H1 (cell line): ENCODE measurements at regions not wholly inside any gene's neighbourhood (a gene's known extent, or its start where the extent isn't known, plus 50 kb on each side); places are given as distances from the start of the nearest gene placed in this dataset.
A peak's percentile ranks its signal among the peaks of the same experiment; 100 is the strongest.

Source experiments
- CTCF ChIA-PET: fragments of 300-600 bp; sonication (Branson Sonifier 250); formaldehyde crosslinking; loops from one replicate; lab custom pipeline; 2021; ENCODE audit not compliant: partially characterized antibody; lab: Charles Lee
- POLR2A ChIA-PET: fragments of 300-600 bp; sonication (Branson Sonifier 250); formaldehyde crosslinking; loops from one replicate; lab custom pipeline; 2021; ENCODE audit warnings: inconsistent platforms; ENCODE audit not compliant: partially characterized antibody; lab: Charles Lee
- DNase-seq, 2 experiments: peaks; one replicate each; pipeline versions ENCODE4 v3.0.0 to v3.0.0-alpha.2; 2010 to 2022; ENCODE audit warnings: low spot score in 2 of 2, low read depth in 1 of 2, mixed read lengths in 1 of 2
- FAIRE-seq: peaks from 2 replicates; lab custom pipeline; 2011; peaks lifted over from hg19 to GRCh38; lab: Jason Lieb, UNC
- H2AFZ ChIP-seq: 2 replicates; pipeline ENCODE4 v1.8.1; 2012; ENCODE audit warnings: low read length, inconsistent platforms
- H2AK5ac ChIP-seq: 2 replicates; pipeline ENCODE4 v1.6.1; 2013; ENCODE audit warnings: low read depth, low read length
- H2BK120ac ChIP-seq: replicated peaks from 2 replicates; pipeline ENCODE3; 2013; ENCODE audit warnings: low read depth, low read length, inconsistent platforms
- H2BK12ac ChIP-seq: 2 replicates; pipeline ENCODE4 v1.6.1; 2013; ENCODE audit warnings: low read depth, low read length
- H2BK15ac ChIP-seq: 2 replicates; pipeline ENCODE4 v1.6.1; 2013; ENCODE audit warnings: low read length
- H2BK20ac ChIP-seq: 2 replicates; pipeline ENCODE4 v1.6.1; 2013; ENCODE audit warnings: low read length
- H2BK5ac ChIP-seq: 2 replicates; pipeline ENCODE4 v1.6.1; 2013; ENCODE audit warnings: low read depth, low read length
- H3K14ac ChIP-seq: 2 replicates; pipeline ENCODE4 v1.6.1; 2013; ENCODE audit warnings: inconsistent platforms; ENCODE audit not compliant: insufficient read length
- H3K18ac ChIP-seq: 2 replicates; pipeline ENCODE4 v1.6.1; 2013; ENCODE audit warnings: low read length; ENCODE audit errors: extremely low read depth
- H3K23ac ChIP-seq: 2 replicates; pipeline ENCODE4 v1.6.1; 2013; ENCODE audit warnings: inconsistent platforms; ENCODE audit not compliant: insufficient read length
- H3K23me2 ChIP-seq: 2 replicates; pipeline ENCODE4 v1.6.1; 2013; ENCODE audit warnings: low read depth, low read length
- H3K27ac ChIP-seq: 2 replicates; pipeline ENCODE4 v1.6.1; 2011; ENCODE audit warnings: low read depth, low read length, inconsistent platforms
- H3K27me3 ChIP-seq, 4 experiments: replicated peaks in 1 of 4; 1 replicate in 1 of 4; 2 replicates in 3 of 4; pipeline versions ENCODE4 v1.6.1 to v1.8.1; 2011 to 2013; ENCODE audit warnings: low read length in 3 of 4, mild to moderate bottlenecking in 3 of 4, inconsistent platforms in 2 of 4, mixed read lengths in 2 of 4, moderate library complexity in 1 of 4; ENCODE audit not compliant: control insufficient read depth in 3 of 4, insufficient read depth in 3 of 4; ENCODE audit errors: extremely low read depth in 1 of 4
- H3K36me3 ChIP-seq, 4 experiments: 2 replicates each; pipeline versions ENCODE4 v1.6.1 to v1.8.1; 2011 to 2013; ENCODE audit warnings: mild to moderate bottlenecking in 4 of 4, low read length in 3 of 4, moderate library complexity in 2 of 4, control low read depth in 1 of 4, inconsistent platforms in 1 of 4; ENCODE audit not compliant: insufficient read depth in 4 of 4, control insufficient read depth in 2 of 4
- H3K4ac ChIP-seq: replicated peaks from 2 replicates; pipeline ENCODE3; 2013; ENCODE audit warnings: low read length, low read depth, mixed read lengths, inconsistent platforms; ENCODE audit not compliant: insufficient read length
- H3K4me1 ChIP-seq, 4 experiments: replicated peaks in 1 of 4; 1 replicate in 1 of 4; 2 replicates in 3 of 4; pipeline versions ENCODE4 v1.6.1 to v1.8.1; 2011 to 2013; ENCODE audit warnings: low read length in 3 of 4, inconsistent platforms in 2 of 4, mixed read lengths in 1 of 4; ENCODE audit not compliant: insufficient read depth in 4 of 4, control insufficient read depth in 3 of 4
- H3K4me2 ChIP-seq, 2 experiments: 2 replicates each; pipeline versions ENCODE4 v1.6.1 to v1.8.1; 2011 to 2013; ENCODE audit warnings: low read depth in 2 of 2, low read length in 2 of 2, control low read depth in 1 of 2, inconsistent platforms in 1 of 2, mild to moderate bottlenecking in 1 of 2; ENCODE audit not compliant: insufficient read depth in 1 of 2
- H3K4me3 ChIP-seq, 4 experiments: fragments of 200-600, 300-600 bp in 1 of 4; sonication (generic), shearing (Covaris generic), sonication (Bioruptor Twin) in 1 of 4; 2 replicates each; pipeline versions ENCODE4 v1.5.1 to v1.8.1; 2011 to 2016; ENCODE audit warnings: low read length in 4 of 4, low read depth in 3 of 4, control low read depth in 2 of 4, inconsistent platforms in 2 of 4, mild to moderate bottlenecking in 2 of 4, mixed read lengths in 1 of 4, moderate library complexity in 1 of 4; ENCODE audit not compliant: insufficient read depth in 2 of 4; ENCODE audit errors: extremely low read depth in 1 of 4
- H3K56ac ChIP-seq: replicated peaks from 2 replicates; pipeline ENCODE3; 2013; ENCODE audit warnings: low read depth, mild to moderate bottlenecking, mixed read lengths, low read length, inconsistent platforms; ENCODE audit not compliant: insufficient read length
- H3K79me1 ChIP-seq: 2 replicates; pipeline ENCODE4 v1.6.1; 2013; ENCODE audit warnings: low read depth, low read length, control low read depth
- H3K79me2 ChIP-seq, 2 experiments: 2 replicates each; pipeline versions ENCODE4 v1.6.1 to v1.8.1; 2012 to 2013; ENCODE audit warnings: low read length in 2 of 2, mild to moderate bottlenecking in 2 of 2, inconsistent platforms in 1 of 2; ENCODE audit not compliant: insufficient read depth in 2 of 2, control insufficient read depth in 1 of 2
- H3K9ac ChIP-seq, 4 experiments: replicated peaks in 1 of 4; 1 replicate in 1 of 4; 2 replicates in 3 of 4; pipeline versions ENCODE4 v1.6.1 to v1.8.1; 2011 to 2013; ENCODE audit warnings: low read depth in 3 of 4, low read length in 3 of 4, control low read depth in 2 of 4, mild to moderate bottlenecking in 2 of 4, moderate library complexity in 2 of 4, inconsistent platforms in 1 of 4; ENCODE audit errors: extremely low read depth in 1 of 4
- H3K9me3 ChIP-seq, 2 experiments: 2 replicates each; pipeline versions ENCODE4 v1.6.1 to v1.8.1; 2012 to 2013; ENCODE audit warnings: mild to moderate bottlenecking in 2 of 2, moderate library complexity in 2 of 2, control low read depth in 1 of 2, inconsistent platforms in 1 of 2, low read depth in 1 of 2, low read length in 1 of 2, mixed read lengths in 1 of 2; ENCODE audit not compliant: insufficient read depth in 2 of 2
- H4K20me1 ChIP-seq, 2 experiments: replicated peaks in 1 of 2; 2 replicates each; pipeline versions ENCODE3 to v1.8.1; 2011 to 2013; ENCODE audit warnings: inconsistent platforms in 2 of 2, low read length in 2 of 2, mild to moderate bottlenecking in 1 of 2; ENCODE audit not compliant: insufficient read depth in 2 of 2, control insufficient read depth in 1 of 2
- H4K5ac ChIP-seq: 2 replicates; pipeline ENCODE4 v1.6.1; 2013; ENCODE audit warnings: low read length, low read depth, mixed read lengths, inconsistent platforms; ENCODE audit not compliant: insufficient read length
- H4K8ac ChIP-seq: 2 replicates; pipeline ENCODE4 v1.8.0; 2013; ENCODE audit warnings: mild to moderate bottlenecking, moderate library complexity, low read length, inconsistent platforms; ENCODE audit not compliant: insufficient read depth; ENCODE audit errors: extremely low read depth
- H4K91ac ChIP-seq: replicated peaks from 2 replicates; pipeline ENCODE3; 2013; ENCODE audit warnings: low read length, mixed read lengths, inconsistent platforms; ENCODE audit not compliant: insufficient read length
- GTF2F1 ChIP-seq: IDR thresholded peaks from 2 replicates; pipeline ENCODE4 v1.6.1; 2012; ENCODE audit warnings: low read depth, low read length, improper control_type of control experiment, borderline replicate concordance
- HDAC6 ChIP-seq: IDR thresholded peaks from one replicate; pipeline ENCODE4 v1.7.1; 2012; ENCODE audit warnings: low read depth, mild to moderate bottlenecking, inconsistent platforms, low read length, moderate library complexity
- NRF1 ChIP-seq: IDR thresholded peaks from 2 replicates; pipeline ENCODE4 v1.6.1; 2011; ENCODE audit warnings: mild to moderate bottlenecking, low read depth, low read length, improper control_type of control experiment
- RAD21 ChIP-seq, 2 experiments: IDR thresholded peaks in 1 of 2; conservative IDR thresholded peaks in 1 of 2; 2 replicates each; pipeline ENCODE4 v1.6.1; 2011; ENCODE audit warnings: low read depth in 2 of 2, low read length in 2 of 2, improper control_type of control experiment in 1 of 2, inconsistent platforms in 1 of 2, mild to moderate bottlenecking in 1 of 2, moderate library complexity in 1 of 2
- WGBS, 2 experiments: shearing (Covaris generic) in 1 of 2; methylation state at CpG; one replicate each; pipeline versions ENCODE4 v1.1.6 to v1.1.7; 2013 to 2015; ENCODE audit warnings: low lambda C conversion rate in 2 of 2, mixed read lengths in 2 of 2, inconsistent platforms in 1 of 2, low coverage in 1 of 2, missing lambda C conversion rate in 1 of 2; ENCODE audit not compliant: insufficient replicate concordance in 2 of 2, insufficient coverage in 1 of 2, insufficient read length in 1 of 2; ENCODE audit errors: extremely low coverage in 1 of 2, missing lambda C conversion rate in 1 of 2; 5-methylcytosine and 5-hydroxymethylcytosine counted together

DNA sequence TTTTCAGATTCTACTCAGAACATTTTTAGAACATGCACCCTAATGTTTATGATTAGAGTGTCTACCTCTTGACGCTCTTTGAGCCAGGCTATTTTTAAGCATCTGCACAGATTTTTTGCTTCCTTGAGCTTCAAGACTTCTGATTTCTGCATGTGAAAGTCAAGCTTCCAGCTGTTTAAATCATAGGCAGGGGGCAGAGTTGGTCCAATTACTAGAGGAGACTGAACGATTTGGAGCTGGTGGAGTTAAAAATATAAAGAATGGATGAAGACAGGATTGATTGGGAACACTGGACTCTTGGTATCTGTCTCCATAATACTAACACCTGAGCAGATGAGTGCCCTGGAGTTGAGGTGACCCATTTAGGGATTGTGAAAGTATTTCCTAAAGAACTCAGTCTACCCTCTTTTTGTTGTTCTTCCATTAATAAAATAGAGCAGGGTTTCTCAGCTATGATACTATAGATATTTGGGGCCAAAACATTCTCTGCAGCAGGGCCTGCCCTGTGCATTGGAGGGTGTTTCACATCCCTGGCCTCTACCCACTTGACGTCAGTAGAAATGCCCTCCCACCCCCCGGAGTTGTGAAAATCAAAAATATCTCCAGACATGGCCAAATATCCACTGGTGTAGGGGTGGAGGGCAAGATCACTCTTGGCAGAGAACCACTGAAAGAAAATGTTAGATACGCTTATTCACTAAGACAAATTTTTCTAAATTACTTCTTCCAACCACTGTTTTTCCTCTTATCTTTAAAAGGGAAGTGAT lies 160.1 kb downstream of the COG6 start:
- no peaks in the 10 kb centered on the region for H3K23me2 ChIP-seq
- no peaks in the 10 kb centered on the region for H3K79me1 ChIP-seq
- H3K23ac ChIP-seq = no peak overlapping the region
- CTCF ChIA-PET = interaction anchor here (0.6 to 1.2 kb wide), 4 partner anchors 9 to 867 kb away, joined by 3 read pairs; no protein-coding TSS in a partner anchor
- no peaks in the 10 kb centered on the region for H3K36me3 ChIP-seq
- H3K9me3 ChIP-seq = no peaks in the 10 kb centered on the region
- H4K20me1 ChIP-seq = no peaks in the 10 kb centered on the region
- no peak overlapping the region for H4K8ac ChIP-seq
- H3K56ac ChIP-seq = no peak overlapping the region
- H2BK12ac ChIP-seq = no peak overlapping the region
- H2BK5ac ChIP-seq = no peak overlapping the region
- H3K18ac ChIP-seq = no peak overlapping the region
- H3K4me1 ChIP-seq = no peaks in the 10 kb centered on the region; a peak in 2 of 7 replicates
- H2BK15ac ChIP-seq = no peak overlapping the region
- H3K9ac ChIP-seq = no peak overlapping the region
- no peak overlapping the region for H4K5ac ChIP-seq
- H2BK120ac ChIP-seq = no peak overlapping the region
- no peaks in the 10 kb centered on the region for H3K79me2 ChIP-seq
- no peak overlapping the region for H3K14ac ChIP-seq
- no peak overlapping the region for H4K91ac ChIP-seq
- H3K27me3 ChIP-seq = no peaks in the 10 kb centered on the region; a peak in 1 of 7 replicates
- no peak overlapping the region for H2AK5ac ChIP-seq
- POLR2A ChIA-PET = no interaction called here
- no peak overlapping the region for H3K4me2 ChIP-seq
- no peak overlapping the region for H3K4ac ChIP-seq
- DNase-seq = no peak
- no peak overlapping the region for H2BK20ac ChIP-seq
- no peak overlapping the region for H3K4me3 ChIP-seq
- H2AFZ ChIP-seq = 0 out of 2 replicates have a peak overlapping the region, but pooled peaks have one; percentile 1
- 75% methylated on average over 5 of the region's 5 CpGs; no CpG with 5 or more reads in 1 of the 2 experiments for WGBS, 2 experiments
- no peak overlapping the region for H3K27ac ChIP-seq
- TF ChIP-seq HDAC6 (no peak), RAD21 (IDR thresholded peaks at IDR 0.05 in 1 of 2, conservative IDR thresholded peaks at IDR 0.05 in 1 of 2; ENCODE audit: low read depth in 2 of 2, low read length in 2 of 2) (0 out of 4 replicates have a peak, but pooled peaks of 1 of the 2 experiments have one; percentile 16), GTF2F1 (no peak), NRF1 (no peak)
- FAIRE-seq = no peak
